CD14-positive monocyte (primary cell): ENCODE measurements at regions not wholly inside any gene's neighbourhood (a gene's known extent, or its start where the extent isn't known, plus 50 kb on each side); places are given as distances from the start of the nearest gene placed in this dataset.

Experiments
- DNase-seq, 3 donors: peaks; one replicate each; pipeline ENCODE4 v3.0.0-alpha.2; 2011 to 2022
- H2AFZ ChIP-seq: 2 replicates; pipeline ENCODE4 v1.6.0; 2012; ENCODE audit warnings: mild to moderate bottlenecking, low read depth, low read length, inconsistent platforms; ENCODE audit not compliant: insufficient read depth, poor library complexity, severe bottlenecking
- H3K27ac ChIP-seq, 2 donors: 1 replicate in 1 of 2; 2 replicates in 1 of 2; pipeline ENCODE4 v1.5.1; 2012 to 2013; ENCODE audit warnings: low read length in 2 of 2, control low read depth in 1 of 2, inconsistent platforms in 1 of 2, low read depth in 1 of 2, mild to moderate bottlenecking in 1 of 2
- H3K27me3 ChIP-seq, 2 donors: one replicate each; pipeline versions ENCODE4 v1.6.0 to v1.6.1; 2011 to 2013; ENCODE audit warnings: low read length in 2 of 2; ENCODE audit not compliant: control insufficient read depth in 2 of 2, insufficient read depth in 2 of 2
- H3K36me3 ChIP-seq, 2 donors: replicated peaks in 1 of 2; 1 replicate in 1 of 2; 2 replicates in 1 of 2; pipeline versions ENCODE4 v1.5.1 to v1.6.1; 2012 to 2013; ENCODE audit warnings: low read length in 2 of 2, control low read depth in 1 of 2, inconsistent platforms in 1 of 2, mild to moderate bottlenecking in 1 of 2; ENCODE audit not compliant: insufficient read depth in 2 of 2, control insufficient read depth in 1 of 2
- H3K4me1 ChIP-seq, 2 donors: 1 replicate in 1 of 2; 2 replicates in 1 of 2; pipeline versions ENCODE4 v1.5.1 to v1.6.1; 2012 to 2013; ENCODE audit warnings: low read length in 2 of 2, control low read depth in 1 of 2, inconsistent platforms in 1 of 2, mild to moderate bottlenecking in 1 of 2, moderate library complexity in 1 of 2; ENCODE audit not compliant: insufficient read depth in 2 of 2, control insufficient read depth in 1 of 2
- H3K4me2 ChIP-seq: replicated peaks from 2 replicates; pipeline ENCODE3; 2012; ENCODE audit warnings: low read length, moderate library complexity, mild to moderate bottlenecking; ENCODE audit not compliant: poor library complexity, severe bottlenecking; ENCODE audit errors: extremely low read depth
- H3K4me3 ChIP-seq, 3 experiments: fragments of 200-600 bp in 1 of 3; sonication (generic) in 1 of 3; replicated peaks in 1 of 3; 1 replicate in 2 of 3; 2 replicates in 1 of 3; pipeline ENCODE4 v1.5.1; 2011 to 2013; ENCODE audit warnings: low read length in 3 of 3, mild to moderate bottlenecking in 3 of 3, control low read depth in 2 of 3, low read depth in 2 of 3, inconsistent platforms in 1 of 3, moderate library complexity in 1 of 3
- H3K79me2 ChIP-seq: 2 replicates; pipeline ENCODE4 v1.6.0; 2012; ENCODE audit warnings: mild to moderate bottlenecking, control low read depth, inconsistent platforms, low read length, moderate library complexity; ENCODE audit not compliant: insufficient read depth
- H3K9ac ChIP-seq: 2 replicates; pipeline ENCODE4 v1.6.0; 2017; ENCODE audit warnings: low read length, mild to moderate bottlenecking; ENCODE audit not compliant: insufficient read depth, poor library complexity, severe bottlenecking
- H3K9me3 ChIP-seq, 2 donors: replicated peaks in 1 of 2; 1 replicate in 1 of 2; 2 replicates in 1 of 2; pipeline versions ENCODE4 v1.5.1 to v1.6.1; 2012 to 2013; ENCODE audit warnings: low read length in 2 of 2, control low read depth in 1 of 2; ENCODE audit not compliant: control insufficient read depth in 1 of 2, insufficient read depth in 1 of 2
- H4K20me1 ChIP-seq: 2 replicates; pipeline ENCODE4 v1.6.0; 2012; ENCODE audit warnings: mild to moderate bottlenecking, low read length, control low read depth, moderate library complexity; ENCODE audit not compliant: insufficient read depth
- H3K27ac Mint-ChIP-seq, 7 donors: one replicate each; pipeline ENCODE4 v1.8.0; 2020; ENCODE audit warnings: mild to moderate bottlenecking in 7 of 7, mixed read lengths in 7 of 7, moderate library complexity in 6 of 7, inconsistent platforms in 2 of 7
- H3K27me3 Mint-ChIP-seq, 3 donors: one replicate each; pipeline ENCODE4 v1.8.0; 2021 to 2022; ENCODE audit warnings: low read depth in 3 of 3, mild to moderate bottlenecking in 3 of 3, mixed read lengths in 3 of 3, moderate library complexity in 3 of 3, inconsistent platforms in 1 of 3
- H3K36me3 Mint-ChIP-seq, 2 donors: one replicate each; pipeline ENCODE4 v1.8.0; 2020; ENCODE audit warnings: mixed read lengths in 2 of 2, inconsistent platforms in 1 of 2, mild to moderate bottlenecking in 1 of 2
- H3K4me1 Mint-ChIP-seq: one replicate; pipeline ENCODE4 v1.8.0; 2020; ENCODE audit warnings: mild to moderate bottlenecking, mixed read lengths
- H3K4me3 Mint-ChIP-seq, 2 donors: one replicate each; pipeline ENCODE4 v1.8.0; 2020; ENCODE audit warnings: mild to moderate bottlenecking in 2 of 2, mixed read lengths in 2 of 2, moderate library complexity in 1 of 2
- H3K9me3 Mint-ChIP-seq, 7 donors: one replicate each; pipeline ENCODE4 v1.8.0; 2020 to 2022; ENCODE audit warnings: mixed read lengths in 7 of 7, mild to moderate bottlenecking in 6 of 7, moderate library complexity in 6 of 7, inconsistent platforms in 2 of 7
- WGBS: methylation state at CpG from one replicate; pipeline ENCODE4 v1.1.5; 2013; ENCODE audit warnings: missing lambda C conversion rate; ENCODE audit not compliant: insufficient coverage; 5-methylcytosine and 5-hydroxymethylcytosine counted together
- intact Hi-C, 2 donors: fragments of 100-400 bp; cut with micrococcal nuclease; formaldehyde crosslinking; loops; one replicate each; pipeline versions ENCODE4 v1.15.0 to v1.15.1; 2023
- TF ChIP-seq, protein P1 (sequence below): fragments of 200-600 bp; IDR thresholded peaks from one replicate; pipeline ENCODE4 v1.8.0; 2022; ENCODE audit warnings: antibody characterized with exemption, mild to moderate bottlenecking

DNA sequence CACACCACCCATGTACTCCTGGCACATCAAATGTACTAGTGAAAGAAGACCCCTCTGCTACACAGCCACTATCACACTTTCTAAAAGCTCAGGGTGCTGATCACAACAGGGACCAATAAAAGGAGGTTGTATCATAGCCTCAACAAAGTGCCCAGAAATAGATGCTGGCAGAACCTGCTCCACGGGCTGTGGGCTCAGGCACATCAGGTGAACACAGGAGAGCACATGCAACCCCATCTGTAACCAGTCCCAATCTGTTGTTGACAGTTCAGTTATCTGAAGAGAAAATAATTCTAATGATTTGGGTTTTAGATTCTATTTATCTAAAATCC lies 282.6 kb upstream of the HSFY2 start:
- Mint-ChIP-seq H3K27ac (no peak overlapping the region), H3K9me3 (no peaks in the 10 kb centered on the region), H3K4me1 (no peaks in the 10 kb centered on the region), H3K4me3 (no peak overlapping the region), H3K36me3 (no peaks in the 10 kb centered on the region), H3K27me3 (no peaks in the 10 kb centered on the region)
- Histone ChIP-seq H3K4me2 (no peak overlapping the region), H3K27ac (no peak overlapping the region), H3K4me3 (no peak overlapping the region), H3K4me1 (no peaks in the 10 kb centered on the region), H3K79me2 (no peaks in the 10 kb centered on the region), H3K9me3 (no peaks in the 10 kb centered on the region), H3K36me3 (no peaks in the 10 kb centered on the region), H3K9ac (no peak overlapping the region), H4K20me1 (no peaks in the 10 kb centered on the region), H3K27me3 (no peaks in the 10 kb centered on the region), H2AFZ (no peak overlapping the region)
- TF ChIP-seq, protein P1, sequence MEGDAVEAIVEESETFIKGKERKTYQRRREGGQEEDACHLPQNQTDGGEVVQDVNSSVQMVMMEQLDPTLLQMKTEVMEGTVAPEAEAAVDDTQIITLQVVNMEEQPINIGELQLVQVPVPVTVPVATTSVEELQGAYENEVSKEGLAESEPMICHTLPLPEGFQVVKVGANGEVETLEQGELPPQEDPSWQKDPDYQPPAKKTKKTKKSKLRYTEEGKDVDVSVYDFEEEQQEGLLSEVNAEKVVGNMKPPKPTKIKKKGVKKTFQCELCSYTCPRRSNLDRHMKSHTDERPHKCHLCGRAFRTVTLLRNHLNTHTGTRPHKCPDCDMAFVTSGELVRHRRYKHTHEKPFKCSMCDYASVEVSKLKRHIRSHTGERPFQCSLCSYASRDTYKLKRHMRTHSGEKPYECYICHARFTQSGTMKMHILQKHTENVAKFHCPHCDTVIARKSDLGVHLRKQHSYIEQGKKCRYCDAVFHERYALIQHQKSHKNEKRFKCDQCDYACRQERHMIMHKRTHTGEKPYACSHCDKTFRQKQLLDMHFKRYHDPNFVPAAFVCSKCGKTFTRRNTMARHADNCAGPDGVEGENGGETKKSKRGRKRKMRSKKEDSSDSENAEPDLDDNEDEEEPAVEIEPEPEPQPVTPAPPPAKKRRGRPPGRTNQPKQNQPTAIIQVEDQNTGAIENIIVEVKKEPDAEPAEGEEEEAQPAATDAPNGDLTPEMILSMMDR, result no peak
- DNase-seq, result no peak
- WGBS, result no CpG with 5 or more reads among the region's 1 CpG
- intact Hi-C loops, result no loop called here

DNA sequence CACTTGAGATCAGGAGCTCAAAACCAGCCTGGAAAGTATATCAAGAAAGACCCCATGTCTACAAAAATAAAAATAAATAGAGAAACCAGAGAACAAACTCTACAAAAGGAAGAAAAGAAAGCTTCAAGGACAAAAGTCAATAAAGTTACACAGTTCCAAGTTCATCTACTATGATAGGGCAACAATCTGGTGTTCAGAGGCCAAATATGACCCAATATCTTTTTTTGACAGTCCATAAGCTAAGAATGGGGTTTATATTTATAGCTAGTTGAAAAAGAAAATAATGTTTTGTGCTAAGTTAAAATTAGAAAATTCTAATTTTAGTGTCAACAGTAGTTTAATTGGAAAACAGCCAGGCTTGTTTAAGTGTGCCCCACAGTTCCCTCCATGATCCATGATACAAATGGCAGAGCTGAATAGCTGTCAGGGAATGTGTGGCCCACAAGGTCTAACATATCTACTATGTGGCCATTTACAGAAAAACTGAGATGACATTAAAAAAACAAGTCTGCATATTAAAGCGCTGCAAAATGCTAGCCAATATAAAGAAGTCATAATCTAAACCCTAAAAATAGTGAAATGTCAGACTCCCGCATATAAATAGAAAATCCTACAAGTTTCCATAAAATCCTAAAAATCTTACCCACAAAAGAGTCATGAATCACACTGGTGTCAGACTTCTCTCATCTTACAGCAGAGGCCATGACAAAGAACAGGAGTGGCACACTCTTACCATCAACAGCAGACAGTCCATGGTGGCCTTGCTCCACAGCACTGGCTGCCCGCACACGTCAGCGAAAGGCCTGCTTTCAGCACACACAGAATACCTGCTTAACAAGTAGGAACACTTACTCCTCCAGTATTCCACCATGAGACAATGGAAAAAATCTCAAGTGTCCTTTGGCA lies 281.9 kb upstream of the HSFY2 start:
- no peak overlapping the region for H3K27ac Mint-ChIP-seq
- H3K36me3 Mint-ChIP-seq, result no peaks in the 10 kb centered on the region
- no peaks in the 10 kb centered on the region for H3K4me1 ChIP-seq

More for the DNA sequence above, 281.9 kb upstream of the HSFY2 start:
- Mint-ChIP-seq H3K27me3 (no peaks in the 10 kb centered on the region), H3K4me1 (no peaks in the 10 kb centered on the region), H3K9me3 (no peaks in the 10 kb centered on the region), H3K4me3 (no peak overlapping the region)
- WGBS, result no CpG with 5 or more reads among the region's 5 CpGs
- Histone ChIP-seq H2AFZ (no peak overlapping the region), H3K4me3 (no peak overlapping the region), H3K4me2 (no peak overlapping the region), H3K27ac (no peak overlapping the region), H3K79me2 (no peaks in the 10 kb centered on the region), H3K36me3 (no peaks in the 10 kb centered on the region), H4K20me1 (no peaks in the 10 kb centered on the region), H3K27me3 (no peaks in the 10 kb centered on the region), H3K9me3 (no peaks in the 10 kb centered on the region), H3K9ac (no peak overlapping the region)
- intact Hi-C loops, result no loop called here
- TF ChIP-seq, protein P1, result no peak
- DNase-seq, result no peak
